ENCODE measurements at regions not wholly inside any gene's neighbourhood (a gene's known extent, or its start where the extent isn't known, plus 50 kb on each side); places are given as distances from the start of the nearest gene placed in this dataset.

- H3K27ac ChIP-seq, result peak overlapping the region; percentile 98
- no peak for DNase-seq (ENCODE audit: extremely low spot score in 2 of 2)
- intact Hi-C loops (cut with DNase I), result no loop called here
- no peak for TF ChIP-seq POLR2A (IDR thresholded peaks at IDR 0.05)
- no peak for TF ChIP-seq POLR2AphosphoS5 (IDR thresholded peaks at IDR 0.05; ENCODE audit: insufficient read depth in 1 of 2, low read depth in 1 of 2)
- TF ChIP-seq CTCF (IDR thresholded peaks at IDR 0.05), result no peak
- H3K4me3 ChIP-seq, result no peak overlapping the region
- peaks cover 69% of the 10 kb centered on the region for H3K4me1 ChIP-seq
- H3K36me3 ChIP-seq, result no peaks in the 10 kb centered on the region
- H3K27me3 ChIP-seq, result no peaks in the 10 kb centered on the region
- H3K9me3 ChIP-seq, result no peaks in the 10 kb centered on the region
These were observed 278.3 kb downstream of the SEC14L1 start for GRCh38 chr17:77419095-77419494.

GRCh38 chr17:77419547-77420094 lies 278.9 kb downstream of the SEC14L1 start:
- no peak overlapping the region for H3K4me3 ChIP-seq
- no peaks in the 10 kb centered on the region for H3K9me3 ChIP-seq
- no peaks in the 10 kb centered on the region for H3K36me3 ChIP-seq
- peak overlapping the region; percentile 98 for H3K27ac ChIP-seq
- no peak for TF ChIP-seq POLR2A (IDR thresholded peaks at IDR 0.05)
- no peak for TF ChIP-seq POLR2AphosphoS5 (IDR thresholded peaks at IDR 0.05; ENCODE audit: insufficient read depth in 1 of 2, low read depth in 1 of 2)
- no peak for TF ChIP-seq CTCF (IDR thresholded peaks at IDR 0.05)
- intact Hi-C loops (cut with DNase I), result loop anchor here (5.0 kb wide), 1 partner anchor 42 kb away; no protein-coding TSS in a partner anchor
- H3K27me3 ChIP-seq, result no peaks in the 10 kb centered on the region
- peaks cover 74% of the 10 kb centered on the region for H3K4me1 ChIP-seq
- no peak for DNase-seq (ENCODE audit: extremely low spot score in 2 of 2)

- Histone ChIP-seq H3K27ac (peak overlapping the region; percentile 98), H3K4me3 (no peak overlapping the region), H3K27me3 (no peaks in the 10 kb centered on the region), H3K9me3 (no peaks in the 10 kb centered on the region), H3K4me1 (peaks cover 81% of the 10 kb centered on the region), H3K36me3 (no peaks in the 10 kb centered on the region)
- TF ChIP-seq POLR2A (IDR thresholded peaks at IDR 0.05), result no peak
- peak in 1 of 3 experiments; percentile 7 for TF ChIP-seq CTCF (IDR thresholded peaks at IDR 0.05)
- intact Hi-C loops (cut with DNase I), result loop anchor here (5.0 kb wide), 1 partner anchor 43 kb away; no protein-coding TSS in a partner anchor
- no peak for DNase-seq (ENCODE audit: extremely low spot score in 2 of 2)
These were observed 279.5 kb downstream of the SEC14L1 start for GRCh38 chr17:77420095-77420803.

- Histone ChIP-seq H3K27me3 (no peaks in the 10 kb centered on the region), H3K27ac (peak overlapping the region; percentile 98), H3K36me3 (no peaks in the 10 kb centered on the region), H3K9me3 (no peaks in the 10 kb centered on the region), H3K4me3 (peak overlapping the region in 1 of 2 donors; percentile 15), H3K4me1 (peaks cover 81% of the 10 kb centered on the region)
- intact Hi-C loops (cut with DNase I), result loop anchor here (5.0 kb wide), 1 partner anchor 44 kb away; no protein-coding TSS in a partner anchor
- peak; percentile 41 to 70 for TF ChIP-seq POLR2AphosphoS5 (IDR thresholded peaks at IDR 0.05; ENCODE audit: insufficient read depth in 1 of 2, low read depth in 1 of 2)
- no peak for TF ChIP-seq CTCF (IDR thresholded peaks at IDR 0.05)
- DNase-seq (ENCODE audit: extremely low spot score in 2 of 2), result no peak
These were observed 280.2 kb downstream of the SEC14L1 start for GRCh38 chr17:77420804-77421629.

All from vagina (tissue), 2 donors.